Large intestine (tissue), 3 donors: ENCODE measurements at regions not wholly inside any gene's neighbourhood (a gene's known extent, or its start where the extent isn't known, plus 50 kb on each side); places are given as distances from the start of the nearest gene placed in this dataset.

Experiments
- DNase-seq, 2 donors: peaks; one replicate each; pipeline versions ENCODE4 v3.0.0 to v3.0.0-alpha.2; 2013
- H3K27ac ChIP-seq: one replicate; pipeline ENCODE4 v1.5.1; 2013; ENCODE audit warnings: low read length
- H3K27me3 ChIP-seq: 2 replicates; pipeline ENCODE4 v1.6.1; 2013; ENCODE audit warnings: low read length; ENCODE audit not compliant: control insufficient read depth, insufficient read depth
- H3K36me3 ChIP-seq: 2 replicates; pipeline ENCODE4 v1.6.1; 2013; ENCODE audit warnings: low read length; ENCODE audit not compliant: control insufficient read depth, insufficient read depth
- H3K4me1 ChIP-seq: one replicate; pipeline ENCODE4 v1.6.1; 2013; ENCODE audit warnings: low read length; ENCODE audit not compliant: control insufficient read depth, insufficient read depth
- H3K4me3 ChIP-seq: one replicate; pipeline ENCODE4 v1.5.1; 2013; ENCODE audit warnings: low read length
- H3K9me3 ChIP-seq: one replicate; pipeline ENCODE4 v1.6.1; 2013; ENCODE audit warnings: mild to moderate bottlenecking, low read depth, low read length, moderate library complexity; ENCODE audit not compliant: control insufficient read depth
- WGBS: methylation state at CpG from one replicate; pipeline ENCODE4 v1.1.5; 2013; ENCODE audit warnings: low lambda C conversion rate; ENCODE audit not compliant: insufficient coverage; 5-methylcytosine and 5-hydroxymethylcytosine counted together

DNA sequence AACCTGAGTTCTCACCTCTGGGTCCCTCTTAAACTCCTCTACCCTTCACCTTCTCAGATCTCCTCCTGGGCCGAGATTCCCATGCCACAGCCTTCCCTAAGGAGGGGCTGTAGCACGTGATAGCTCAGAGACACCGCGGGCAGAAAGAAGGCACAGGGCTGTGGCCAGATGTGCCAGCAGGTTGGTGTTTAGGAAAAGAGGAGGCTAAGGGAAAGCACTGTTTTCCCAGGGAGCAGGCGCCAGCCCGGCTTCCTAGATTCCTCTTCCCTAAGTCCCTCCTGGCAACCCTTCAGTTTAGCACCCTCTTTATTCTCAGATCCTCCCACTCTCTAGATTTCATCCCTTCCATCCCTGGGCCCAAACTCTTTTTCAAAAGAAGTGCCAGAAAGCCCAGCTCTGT lies 59.4 kb upstream of the CCNG1 start:
- H3K4me3 ChIP-seq = no peak overlapping the region
- WGBS = no CpG with 5 or more reads among the region's 6 CpGs

DNA sequence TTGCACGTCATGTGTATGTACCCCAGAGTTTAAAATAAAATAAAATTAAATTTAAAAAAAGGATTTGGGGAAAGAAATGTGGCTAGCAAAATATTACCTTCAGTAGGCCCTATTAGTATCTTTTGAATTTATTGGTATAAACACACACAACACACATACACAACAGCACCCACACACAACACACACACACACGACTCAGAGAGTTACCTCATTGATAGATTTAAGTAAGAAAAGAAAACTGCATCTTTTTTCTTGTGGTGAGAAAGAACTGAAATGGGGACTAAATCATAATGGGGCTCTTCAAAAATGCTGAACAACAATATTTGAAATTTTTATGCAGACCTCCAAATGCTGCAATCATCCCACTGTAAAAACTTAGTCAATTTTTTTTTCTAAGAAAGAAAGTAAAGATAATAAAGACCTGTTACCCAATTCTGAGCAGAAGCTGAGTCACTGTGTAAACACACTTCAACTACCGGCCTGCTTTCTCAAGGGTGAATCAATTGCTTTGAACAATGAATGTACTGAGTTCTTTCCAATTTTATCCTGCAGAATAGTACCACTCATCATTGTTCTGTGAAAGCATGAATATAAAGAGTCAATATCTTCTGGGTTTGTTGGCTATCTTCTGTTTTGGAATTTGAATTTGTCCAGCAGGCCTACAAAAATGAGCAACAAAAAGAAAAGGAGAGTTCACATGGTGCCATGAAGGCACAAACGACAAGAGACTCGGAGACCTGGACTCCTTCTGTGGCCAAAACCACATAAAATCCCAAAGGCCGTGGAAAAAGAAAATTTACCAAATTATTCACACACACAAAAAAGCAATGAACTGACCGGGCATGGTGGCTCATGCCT lies 57.9 kb upstream of the CCNG1 start:
- DNase-seq = peak; percentile 40 to 83
- peak overlapping the region; percentile 39 for H3K27ac ChIP-seq
- 80% methylated on average over 1 of the region's 7 CpGs for WGBS

More for the DNA sequence above, 59.4 kb upstream of the CCNG1 start:
- Histone ChIP-seq H3K27me3 (no peaks in the 10 kb centered on the region), H3K9me3 (no peaks in the 10 kb centered on the region), H3K27ac (no peak overlapping the region), H3K36me3 (no peaks in the 10 kb centered on the region), H3K4me1 (peaks cover 16% of the 10 kb centered on the region)
- no peak for DNase-seq

DNA sequence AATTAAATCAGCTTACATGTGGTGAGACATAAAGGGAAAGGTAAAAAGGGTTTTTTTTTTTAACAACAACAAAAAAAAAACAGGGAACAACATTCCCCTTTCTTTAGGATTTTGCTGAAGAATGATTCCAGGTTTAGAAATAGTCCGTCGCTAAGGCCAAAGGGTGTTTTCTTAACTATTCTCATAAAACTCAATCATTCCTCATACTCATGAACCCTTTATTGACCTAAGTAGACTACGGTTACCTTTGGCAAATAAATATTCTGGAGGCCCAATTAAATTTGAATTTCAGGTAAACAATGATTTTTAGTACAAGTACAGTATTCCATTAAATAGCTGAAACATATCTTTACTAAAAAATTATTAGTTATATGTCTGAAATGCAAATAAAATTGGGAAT lies 55.6 kb upstream of the CCNG1 start:
- H3K36me3 ChIP-seq = no peaks in the 10 kb centered on the region
- H3K27ac ChIP-seq = no peak overlapping the region
- DNase-seq = no peak
- no peaks in the 10 kb centered on the region for H3K9me3 ChIP-seq
- peaks cover 21% of the 10 kb centered on the region for H3K4me1 ChIP-seq
- WGBS = 20% methylated on average over 1 of the region's 3 CpGs
- no peaks in the 10 kb centered on the region for H3K27me3 ChIP-seq
- H3K4me3 ChIP-seq = no peak overlapping the region

More for the DNA sequence above, 57.9 kb upstream of the CCNG1 start:
- Histone ChIP-seq H3K9me3 (no peaks in the 10 kb centered on the region), H3K36me3 (no peaks in the 10 kb centered on the region), H3K4me1 (peaks cover 13% of the 10 kb centered on the region), H3K27me3 (no peaks in the 10 kb centered on the region), H3K4me3 (no peak overlapping the region)

DNA sequence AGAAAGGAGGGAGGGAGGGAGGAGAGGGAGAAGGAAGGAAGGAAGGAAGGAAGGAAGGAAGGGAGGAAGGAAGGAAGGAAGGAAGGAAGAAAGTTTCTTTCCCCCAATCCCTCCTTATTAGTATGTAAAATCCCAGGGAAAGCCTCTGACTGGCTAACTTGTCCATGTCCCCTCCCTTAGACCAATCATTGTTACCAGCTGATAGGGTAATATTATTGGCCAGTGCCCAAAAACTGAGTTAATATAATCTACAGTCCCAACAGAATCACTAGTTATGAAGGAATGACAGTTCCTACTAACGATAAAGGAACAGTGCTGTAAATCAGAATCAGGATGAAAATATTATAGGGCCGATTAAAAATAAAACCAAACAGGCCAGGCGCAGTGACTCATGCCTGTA lies 53.6 kb upstream of the CCNG1 start:
- Histone ChIP-seq H3K36me3 (no peaks in the 10 kb centered on the region), H3K27me3 (no peaks in the 10 kb centered on the region), H3K27ac (no peak overlapping the region), H3K4me3 (no peak overlapping the region), H3K9me3 (no peaks in the 10 kb centered on the region), H3K4me1 (peaks cover 20% of the 10 kb centered on the region)
- DNase-seq = no peak
- WGBS = 80% methylated on average over 1 of the region's 3 CpGs

DNA sequence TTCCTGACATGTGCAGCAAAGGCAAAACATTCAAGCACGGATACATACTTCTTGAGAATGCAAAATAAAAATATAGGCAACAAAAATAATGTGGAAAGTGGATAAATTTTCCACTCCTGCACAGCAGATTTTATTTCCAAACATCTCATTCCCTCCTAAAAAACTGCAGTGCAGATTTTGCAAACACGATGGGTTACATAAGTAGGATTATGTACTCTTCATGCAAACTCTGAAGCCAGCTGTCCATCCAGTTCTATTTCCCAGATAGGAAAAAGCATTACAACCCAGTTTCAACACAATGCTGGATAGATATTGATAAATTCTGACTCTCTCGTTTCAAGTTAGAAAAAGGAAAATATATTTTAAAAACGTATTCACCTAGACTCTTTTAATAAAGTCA lies 52.7 kb upstream of the CCNG1 start:
- Histone ChIP-seq H3K27me3 (no peaks in the 10 kb centered on the region), H3K4me3 (no peak overlapping the region), H3K9me3 (no peaks in the 10 kb centered on the region), H3K36me3 (no peaks in the 10 kb centered on the region), H3K27ac (no peak overlapping the region), H3K4me1 (peaks cover 16% of the 10 kb centered on the region)
- no peak for DNase-seq
- 80% methylated on average over 3 of the region's 4 CpGs for WGBS

DNA sequence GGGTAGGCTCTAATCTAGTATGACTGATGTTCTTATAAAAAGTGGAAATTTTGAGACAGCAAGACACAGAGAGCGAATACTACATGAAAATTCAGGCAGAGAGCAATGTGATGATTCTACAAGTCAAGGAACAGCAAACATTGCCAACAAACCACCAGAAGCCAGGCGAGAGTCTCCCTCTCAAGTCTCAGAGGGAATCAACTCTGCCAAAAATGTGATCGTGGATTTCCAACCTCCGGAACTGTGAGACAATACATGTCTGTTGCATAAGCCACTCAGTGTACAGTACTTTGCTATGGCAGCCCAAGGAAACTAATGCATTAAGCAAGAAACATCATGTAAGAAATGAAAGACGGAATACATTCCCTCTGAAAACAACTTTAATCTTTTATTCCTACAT lies 52.1 kb upstream of the CCNG1 start:
- H3K9me3 ChIP-seq = peaks cover 2% of the 10 kb centered on the region
- H3K27ac ChIP-seq = no peak overlapping the region
- DNase-seq = no peak
- H3K4me1 ChIP-seq = peaks cover 11% of the 10 kb centered on the region
- WGBS = no CpG with 5 or more reads among the region's 5 CpGs
- H3K27me3 ChIP-seq = no peaks in the 10 kb centered on the region
- H3K4me3 ChIP-seq = no peak overlapping the region
- H3K36me3 ChIP-seq = no peaks in the 10 kb centered on the region

DNA sequence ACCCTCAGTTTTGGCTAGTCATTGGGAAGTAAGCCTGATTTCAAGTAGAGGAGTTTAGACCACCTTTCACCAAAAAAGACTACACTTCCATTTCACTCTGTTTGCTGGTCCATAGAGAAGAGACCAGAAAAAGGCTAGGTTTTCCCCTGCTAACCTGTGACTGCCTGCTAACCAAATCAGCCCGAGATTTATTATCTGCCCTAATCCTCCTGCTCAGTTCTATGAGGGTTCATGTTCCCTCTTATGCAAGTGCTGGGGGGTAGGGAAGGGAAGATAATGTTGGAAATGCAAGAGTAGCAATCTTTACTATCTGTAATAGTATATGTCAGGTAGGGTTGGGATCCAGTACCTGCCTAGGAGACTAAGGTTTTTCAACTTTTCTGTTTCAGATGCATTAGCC lies 51.6 kb upstream of the CCNG1 start:
- Histone ChIP-seq H3K4me3 (no peak overlapping the region), H3K27me3 (no peaks in the 10 kb centered on the region), H3K9me3 (peaks cover 5% of the 10 kb centered on the region), H3K27ac (no peak overlapping the region), H3K36me3 (no peaks in the 10 kb centered on the region), H3K4me1 (peaks cover 11% of the 10 kb centered on the region)
- peak; percentile 62 to 75 for DNase-seq
- no CpG with 5 or more reads among the region's 1 CpG for WGBS

DNA sequence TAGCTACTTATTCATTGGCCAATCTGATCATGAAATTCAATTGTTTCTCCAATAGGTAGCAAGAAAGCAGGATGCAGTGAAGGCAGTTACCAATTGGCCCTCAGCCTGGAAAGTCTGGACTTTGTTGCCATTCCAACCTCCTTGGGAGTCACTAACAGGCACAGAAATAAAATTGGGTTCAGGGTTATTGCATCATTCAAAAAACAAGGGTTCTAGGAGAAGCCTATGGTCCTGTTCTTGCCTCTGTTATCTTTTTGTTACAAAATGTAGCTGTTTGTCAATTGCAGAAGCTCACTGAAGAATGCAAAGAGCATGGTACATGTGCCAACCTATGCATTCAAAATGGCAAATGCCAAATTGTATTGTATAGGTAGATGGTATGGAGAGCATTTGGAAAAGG lies 51.0 kb upstream of the CCNG1 start:
- no peak for DNase-seq
- Histone ChIP-seq H3K27me3 (no peaks in the 10 kb centered on the region), H3K36me3 (no peaks in the 10 kb centered on the region), H3K4me1 (peaks cover 11% of the 10 kb centered on the region), H3K27ac (no peak overlapping the region), H3K9me3 (peaks cover 5% of the 10 kb centered on the region), H3K4me3 (no peak overlapping the region)

DNA sequence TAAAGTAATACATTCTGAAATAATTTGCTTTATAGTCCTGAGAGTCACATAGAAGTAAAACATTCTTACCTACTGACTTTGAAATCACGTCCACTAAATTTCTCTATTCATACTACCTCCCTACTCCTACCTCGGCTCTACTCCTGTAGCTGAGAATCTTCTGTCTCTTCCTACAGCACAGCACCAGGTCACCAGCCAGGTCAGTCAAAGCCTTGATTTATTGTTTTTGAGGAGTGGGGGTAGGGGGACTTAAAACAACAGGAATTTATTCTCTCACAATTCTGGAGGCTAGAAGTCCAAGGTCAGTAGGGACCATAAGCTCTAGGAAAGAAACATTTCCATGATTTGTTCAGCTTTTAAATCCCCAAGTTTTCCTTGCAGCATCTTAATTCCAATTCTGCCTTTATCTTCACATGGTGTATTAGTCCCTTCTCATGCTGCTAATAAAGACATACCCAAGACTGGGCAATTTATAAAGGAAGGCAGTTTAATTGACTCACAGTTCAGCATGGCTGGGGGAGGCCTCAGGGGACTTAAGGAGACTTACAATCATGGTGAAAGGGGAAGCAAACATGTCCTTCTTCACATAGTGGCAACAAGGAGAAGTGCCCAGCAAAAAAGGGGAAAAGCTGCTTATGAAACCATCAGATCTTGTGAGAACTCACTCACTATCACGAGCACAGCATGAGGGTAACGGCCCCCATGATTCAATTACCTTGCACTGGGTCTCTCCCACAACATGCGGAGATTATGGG lies 49.6 kb upstream of the CCNG1 start:
- DNase-seq = no peak
- Histone ChIP-seq H3K27ac (no peak overlapping the region), H3K9me3 (peaks cover 5% of the 10 kb centered on the region), H3K27me3 (no peaks in the 10 kb centered on the region), H3K36me3 (no peaks in the 10 kb centered on the region), H3K4me3 (no peak overlapping the region), H3K4me1 (peaks cover 8% of the 10 kb centered on the region)
- WGBS = no CpG with 5 or more reads among the region's 5 CpGs
